A549 (cell line): ENCODE measurements at regions not wholly inside any gene's neighbourhood (a gene's known extent, or its start where the extent isn't known, plus 50 kb on each side); places are given as distances from the start of the nearest gene placed in this dataset.

Experiments
- ATAC-seq, 2 experiments: fragments of 200-7000 bp in 1 of 2; fragments of >200 bp in 1 of 2; cut with Nextera tagmentation in 1 of 2; cut with Tn5 transposase in 1 of 2; 3 replicates each; pipeline versions ENCODE4 v1.8.0 to v1.9.1; 2018 to 2020; ENCODE audit warnings: mild to moderate bottlenecking in 1 of 2, moderate library complexity in 1 of 2
- CTCF ChIA-PET: fragments of 300-600 bp; sonication (Branson Sonifier 250); formaldehyde crosslinking; extraction: SDS; loops from one replicate; lab custom pipeline; 2021; ENCODE audit warnings: antibody characterized with exemption, inconsistent platforms; lab: Yijun Ruan, JAX
- POLR2A ChIA-PET: fragments of 350-600 bp; formaldehyde crosslinking; extraction: SDS; loops from one replicate; lab custom pipeline; 2021; ENCODE audit warnings: antibody characterized with exemption, inconsistent platforms; lab: Yijun Ruan, JAX
- DNase-seq, 2 experiments: peaks; one replicate each; pipeline versions ENCODE4 v3.0.0 to v3.0.0-alpha.2; 2011 to 2016; ENCODE audit warnings: low read depth in 1 of 2, low spot score in 1 of 2
- FAIRE-seq: peaks from 2 replicates; lab custom pipeline; 2011; peaks lifted over from hg19 to GRCh38; lab: Jason Lieb, UNC
- H3K27ac ChIP-seq, 2 experiments: fragments of >200 bp; sonication (Bioruptor Twin); formaldehyde crosslinking; 3 replicates each; pipeline ENCODE4 v1.5.1; 2016 to 2017
- H3K4me1 ChIP-seq: fragments of >200 bp; sonication (Bioruptor Twin); formaldehyde crosslinking; 3 replicates; pipeline ENCODE4 v1.6.1; 2016
- H3K4me2 ChIP-seq: fragments of >200 bp; sonication (Bioruptor Twin); formaldehyde crosslinking; 3 replicates; pipeline ENCODE4 v1.6.1; 2016
- H3K4me3 ChIP-seq: fragments of >200 bp; sonication (Bioruptor Twin); formaldehyde crosslinking; 3 replicates; pipeline ENCODE4 v1.5.1; 2016
- H3K9me3 ChIP-seq: fragments of >200 bp; sonication (Bioruptor Twin); formaldehyde crosslinking; 3 replicates; pipeline ENCODE4 v1.6.1; 2016
- CBX2 ChIP-seq: fragments of 200-600 bp; sonication (generic); IDR thresholded peaks from 2 replicates; pipeline ENCODE4 v1.6.1; 2016; ENCODE audit warnings: low read depth, mild to moderate bottlenecking, borderline replicate concordance
- CTCF ChIP-seq: fragments of >200 bp; sonication (Bioruptor Twin); formaldehyde crosslinking; IDR thresholded peaks from 3 replicates; pipeline ENCODE4 v1.5.1; 2016
- E2F6 ChIP-seq: IDR thresholded peaks from 2 replicates; pipeline ENCODE4 v1.6.1; 2012; ENCODE audit warnings: low read depth, borderline replicate concordance
- EHF ChIP-seq: fragments of 250-450 bp; sonication (Bioruptor Pico); IDR thresholded peaks from 2 replicates; pipeline ENCODE4 v1.5.0; 2020; ENCODE audit warnings: mild to moderate bottlenecking
- ELK1 ChIP-seq: fragments of 150-350 bp; IDR thresholded peaks from 2 replicates; pipeline ENCODE4 v1.6.1; 2014; ENCODE audit warnings: low read depth, mild to moderate bottlenecking, low read length
- EP300 ChIP-seq, 2 experiments: fragments of >200 bp; sonication (Bioruptor Twin); formaldehyde crosslinking; IDR thresholded peaks; 2 replicates in 1 of 2; 3 replicates in 1 of 2; pipeline ENCODE4 v1.6.1; 2016 to 2017
- FOSB ChIP-seq: fragments of 250-450 bp; sonication (Bioruptor Pico); IDR thresholded peaks from 2 replicates; pipeline ENCODE4 v1.5.0; 2020; ENCODE audit warnings: mild to moderate bottlenecking, moderate library complexity
- FOSL2 ChIP-seq, 2 experiments: fragments of 450-650 bp in 1 of 2; fragments of >200 bp in 1 of 2; sonication (Bioruptor Twin) in 1 of 2; formaldehyde crosslinking; IDR thresholded peaks; 2 replicates each; pipeline versions ENCODE4 v1.5.0 to v1.6.1; 2016 to 2020; ENCODE audit warnings: mild to moderate bottlenecking in 1 of 2, moderate library complexity in 1 of 2
- HEYL ChIP-seq: fragments of 250-450 bp; sonication (Bioruptor Pico); IDR thresholded peaks from 2 replicates; pipeline ENCODE4 v1.8.0; 2021; ENCODE audit warnings: mild to moderate bottlenecking, moderate library complexity
- MAFK ChIP-seq: fragments of 450-650 bp; IDR thresholded peaks from 2 replicates; pipeline ENCODE4 v1.6.1; 2014; ENCODE audit not compliant: partially characterized antibody
- MAX ChIP-seq: IDR thresholded peaks from 2 replicates; pipeline ENCODE4 v1.6.1; 2012
- MAZ ChIP-seq: fragments of 150-350 bp; IDR thresholded peaks from 2 replicates; pipeline ENCODE4 v1.6.1; 2014; ENCODE audit warnings: antibody characterized with exemption, low read depth, low read length, borderline replicate concordance
- MYC ChIP-seq: IDR thresholded peaks from 2 replicates; pipeline ENCODE4 v1.6.1; 2012; ENCODE audit warnings: mild to moderate bottlenecking, inconsistent platforms, low read length, improper control_type of control experiment, borderline replicate concordance
- NPAS2 ChIP-seq: fragments of 250-450 bp; sonication (Bioruptor Pico); IDR thresholded peaks from 2 replicates; pipeline ENCODE4 v1.8.0; 2022; ENCODE audit warnings: mild to moderate bottlenecking, moderate library complexity, borderline replicate concordance
- NR3C1 ChIP-seq: fragments of >200 bp; sonication (Bioruptor Twin); formaldehyde crosslinking; IDR thresholded peaks from 3 replicates; pipeline ENCODE4 v1.6.1; 2017
- REST ChIP-seq: fragments of 200-600 bp; sonication (generic); IDR thresholded peaks from 2 replicates; pipeline ENCODE4 v1.6.1; 2016; ENCODE audit warnings: antibody characterized with exemption, mild to moderate bottlenecking, moderate library complexity
- RNF2 ChIP-seq: fragments of 200-600 bp; sonication (generic); IDR thresholded peaks from 2 replicates; pipeline ENCODE4 v1.6.1; 2016; ENCODE audit warnings: low read depth, mild to moderate bottlenecking, antibody characterized with exemption, moderate library complexity, borderline replicate concordance
- SMC3 ChIP-seq: fragments of >200 bp; sonication (Bioruptor Twin); formaldehyde crosslinking; IDR thresholded peaks from 3 replicates; pipeline ENCODE4 v1.6.1; 2018; ENCODE audit warnings: inconsistent platforms
- WGBS: methylation state at CpG from one replicate; pipeline ENCODE4 v1.1.6; 2017; ENCODE audit errors: missing lambda C conversion rate; 5-methylcytosine and 5-hydroxymethylcytosine counted together

- Histone ChIP-seq H3K4me2 (no peak overlapping the region), H3K9me3 (no peaks in the 10 kb centered on the region), H3K4me3 (no peak overlapping the region), H3K4me1 (no peaks in the 10 kb centered on the region), H3K27ac (no peak overlapping the region)
- CTCF ChIA-PET, result no interaction called here
- no peak for FAIRE-seq
- POLR2A ChIA-PET, result no interaction called here
- no peak for ATAC-seq
- no peak for TF ChIP-seq EHF
- no peak for DNase-seq
These were observed 234.9 kb upstream of the PPP1R3A start for GRCh38 chr7:114153700-114154099.

GRCh38 chr7:114152314-114152938, 233.6 kb upstream of the PPP1R3A start:
- Histone ChIP-seq H3K4me1 (no peaks in the 10 kb centered on the region), H3K9me3 (no peaks in the 10 kb centered on the region), H3K4me2 (no peak overlapping the region), H3K27ac (no peak overlapping the region), H3K4me3 (no peak overlapping the region)
- no peak for FAIRE-seq
- ChIA-PET CTCF (no interaction called here), POLR2A (no interaction called here)
- ATAC-seq, result no peak
- TF ChIP-seq RNF2 (no peak), EP300 (IDR thresholded peaks at IDR 0.05) (no peak), ELK1 (no peak), MAZ (no peak), MYC (no peak), NR3C1 (no peak), E2F6 (no peak), MAX (no peak)
- WGBS, result 19% methylated on average over 5 of the region's 5 CpGs
- DNase-seq, result no peak

GRCh38 chr7:114151777-114152176, 233.0 kb upstream of the PPP1R3A start:
- Histone ChIP-seq H3K27ac (no peak overlapping the region), H3K4me1 (no peaks in the 10 kb centered on the region), H3K4me3 (no peak overlapping the region), H3K4me2 (no peak overlapping the region), H3K9me3 (no peaks in the 10 kb centered on the region)
- 45% methylated on average over 3 of the region's 3 CpGs for WGBS
- ATAC-seq (no peak), DNase-seq (no peak), FAIRE-seq (no peak)
- TF ChIP-seq HEYL (CRISPR knock-in tag) (no peak), MAFK (no peak), CBX2 (no peak), NPAS2 (no peak), CTCF (no peak), RNF2 (no peak), REST (no peak), NR3C1 (no peak), SMC3 (no peak), FOSL2 (IDR thresholded peaks at IDR 0.05) (no peak), FOSL2 (CRISPR knock-in tag; IDR thresholded peaks at IDR 0.05) (no peak), FOSB (CRISPR knock-in tag) (no peak)
- CTCF ChIA-PET, result no interaction called here
- POLR2A ChIA-PET, result no interaction called here
